B cell (primary cell): ENCODE measurements at regions not wholly inside any gene's neighbourhood (a gene's known extent, or its start where the extent isn't known, plus 50 kb on each side); places are given as distances from the start of the nearest gene placed in this dataset.

Experiments
- ATAC-seq: fragments of 200-7000 bp; cut with Tn5 transposase; one replicate; pipeline ENCODE4 v1.10.0; 2021; ENCODE audit warnings: low read depth, mild to moderate bottlenecking, moderate number of reproducible peaks, moderate library complexity
- CTCF ChIA-PET: fragments of 350-600 bp; sonication (Branson Sonifier 250); formaldehyde crosslinking; loops from one replicate; lab custom pipeline; 2021; ENCODE audit warnings: antibody characterized with exemption, inconsistent platforms; lab: Charles Lee
- POLR2A ChIA-PET: fragments of 350-600 bp; sonication (Branson Sonifier 250); formaldehyde crosslinking; loops from one replicate; lab custom pipeline; 2021; ENCODE audit warnings: antibody characterized with exemption; lab: Charles Lee
- DNase-seq: peaks from one replicate; pipeline ENCODE4 v3.0.0; 2013
- H2AFZ ChIP-seq: 2 replicates; pipeline ENCODE4 v1.6.1; 2012; ENCODE audit warnings: mild to moderate bottlenecking, low read depth, low read length; ENCODE audit not compliant: insufficient read depth, poor library complexity, severe bottlenecking
- H3K27ac ChIP-seq, 2 donors: 1 replicate in 1 of 2; 2 replicates in 1 of 2; pipeline ENCODE4 v1.5.1; 2012 to 2013; ENCODE audit warnings: low read length in 2 of 2, mild to moderate bottlenecking in 2 of 2, moderate library complexity in 1 of 2
- H3K27me3 ChIP-seq, 4 experiments: fragments of 200-600 bp in 1 of 4; sonication (generic) in 1 of 4; replicated peaks in 1 of 4; 1 replicate in 2 of 4; 2 replicates in 2 of 4; pipeline versions ENCODE4 v1.6.1 to v1.7.0; 2013 to 2016; ENCODE audit warnings: low read length in 3 of 4, mild to moderate bottlenecking in 2 of 4, mixed read lengths in 1 of 4, moderate library complexity in 1 of 4; ENCODE audit not compliant: insufficient read depth in 4 of 4, control insufficient read depth in 3 of 4; ENCODE audit errors: control extremely low read depth in 1 of 4
- H3K36me3 ChIP-seq, 2 experiments: replicated peaks in 1 of 2; 1 replicate in 1 of 2; 2 replicates in 1 of 2; pipeline versions ENCODE4 v1.6.1 to v1.7.1; 2013; ENCODE audit warnings: low read length in 1 of 2; ENCODE audit not compliant: insufficient read depth in 2 of 2, control insufficient read depth in 1 of 2; ENCODE audit errors: control extremely low read depth in 1 of 2, extremely low read depth in 1 of 2
- H3K4me1 ChIP-seq, 2 donors: fragments of 200-600 bp in 1 of 2; sonication (generic) in 1 of 2; 1 replicate in 1 of 2; 2 replicates in 1 of 2; pipeline versions ENCODE4 v1.5.1 to v1.6.1; 2013 to 2017; ENCODE audit warnings: low read length in 2 of 2; ENCODE audit not compliant: control insufficient read depth in 2 of 2, insufficient read depth in 2 of 2
- H3K4me2 ChIP-seq: replicated peaks from 2 replicates; pipeline ENCODE3; 2012; ENCODE audit warnings: mild to moderate bottlenecking, low read depth, low read length; ENCODE audit not compliant: poor library complexity, severe bottlenecking
- H3K4me3 ChIP-seq, 5 experiments: fragments of 200-600 bp in 1 of 5; sonication (generic) in 1 of 5; 1 replicate in 3 of 5; 2 replicates in 2 of 5; pipeline versions ENCODE4 v1.5.1 to v1.7.0; 2011 to 2016; ENCODE audit warnings: low read length in 4 of 5, mild to moderate bottlenecking in 4 of 5, low read depth in 2 of 5, control low read depth in 1 of 5, moderate library complexity in 1 of 5; ENCODE audit not compliant: insufficient read depth in 1 of 5; ENCODE audit errors: control extremely low read depth in 1 of 5, extremely low read depth in 1 of 5
- H3K79me2 ChIP-seq: fragments of 200-600 bp; sonication (generic); one replicate; pipeline ENCODE4 v1.6.0; 2016; ENCODE audit warnings: low read length; ENCODE audit not compliant: control insufficient read depth, insufficient read depth
- H3K9ac ChIP-seq: fragments of 200-600 bp; sonication (generic); 2 replicates; pipeline ENCODE4 v1.6.1; 2017; ENCODE audit warnings: mild to moderate bottlenecking, low read length, moderate library complexity
- H3K9me3 ChIP-seq, 3 donors: one replicate each; pipeline versions ENCODE4 v1.6.1 to v1.7.1; 2013; ENCODE audit warnings: low read length in 2 of 3; ENCODE audit not compliant: control insufficient read depth in 2 of 3, insufficient read depth in 1 of 3; ENCODE audit errors: control extremely low read depth in 1 of 3
- H4K20me1 ChIP-seq: 2 replicates; pipeline ENCODE4 v1.6.0; 2012; ENCODE audit warnings: mild to moderate bottlenecking, low read length; ENCODE audit not compliant: insufficient read depth, control insufficient read depth, poor library complexity, severe bottlenecking
- H3K27ac Mint-ChIP-seq: one replicate; pipeline ENCODE4 v1.8.0; 2021; ENCODE audit warnings: mixed read lengths
- H3K27me3 Mint-ChIP-seq: one replicate; pipeline ENCODE4 v1.8.0; 2021; ENCODE audit warnings: mixed read lengths
- H3K4me1 Mint-ChIP-seq: one replicate; pipeline ENCODE4 v1.8.0; 2021; ENCODE audit warnings: mixed read lengths
- H3K4me3 Mint-ChIP-seq: one replicate; pipeline ENCODE4 v1.8.0; 2021; ENCODE audit warnings: mixed read lengths
- H3K9me3 Mint-ChIP-seq: one replicate; pipeline ENCODE4 v1.8.0; 2022; ENCODE audit warnings: mixed read lengths; ENCODE audit not compliant: insufficient read depth
- EZH2 ChIP-seq: IDR thresholded peaks from 2 replicates; pipeline ENCODE4 v1.6.1; 2012; ENCODE audit warnings: borderline replicate concordance, low read depth, mild to moderate bottlenecking, moderate library complexity, low read length; ENCODE audit not compliant: insufficient read depth, poor library complexity, severe bottlenecking
- WGBS: methylation state at CpG from one replicate; pipeline ENCODE4 v1.1.5; 2013; ENCODE audit warnings: missing lambda C conversion rate; ENCODE audit not compliant: insufficient coverage; 5-methylcytosine and 5-hydroxymethylcytosine counted together
- intact Hi-C: fragments of 100-400 bp; cut with micrococcal nuclease; formaldehyde crosslinking; loops from one replicate; pipeline ENCODE4 v1.10.0; 2022
- TF ChIP-seq, protein P1 (sequence below): fragments of 200-600 bp; IDR thresholded peaks from one replicate; pipeline ENCODE4 v1.8.0; 2022; ENCODE audit warnings: antibody characterized with exemption, mild to moderate bottlenecking

DNA sequence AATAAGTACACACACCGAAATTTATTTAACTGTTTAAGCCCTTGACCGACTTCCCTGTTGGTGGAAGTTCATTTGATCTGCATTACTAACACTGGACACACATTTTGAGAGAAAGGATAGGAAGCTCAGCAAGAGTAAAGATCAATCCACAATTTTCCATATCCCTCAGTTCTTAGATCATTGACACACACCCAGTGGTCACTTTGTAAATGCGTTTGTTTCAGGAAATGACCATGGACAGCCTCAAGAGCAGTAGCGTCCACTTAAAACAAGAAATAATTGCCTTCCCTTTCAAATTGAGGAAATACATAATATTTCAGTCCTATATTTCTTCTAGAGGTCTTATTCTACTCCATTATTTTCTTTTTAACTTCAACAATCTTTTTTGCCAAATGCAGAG is 511.5 kb upstream of the PTBP2 start:
- Histone ChIP-seq H3K4me2 (no peak overlapping the region), H4K20me1 (no peaks in the 10 kb centered on the region), H3K79me2 (no peaks in the 10 kb centered on the region), H2AFZ (no peak overlapping the region), H3K9ac (no peak overlapping the region), H3K27me3 (no peaks in the 10 kb centered on the region), H3K36me3 (no peaks in the 10 kb centered on the region), H3K9me3 (no peaks in the 10 kb centered on the region), H3K27ac (no peak overlapping the region), H3K4me1 (no peaks in the 10 kb centered on the region), H3K4me3 (no peak overlapping the region)
- H3K27me3 Mint-ChIP-seq: no peaks in the 10 kb centered on the region
- DNase-seq (no peak), ATAC-seq (no peak)
- peaks cover 3% of the 10 kb centered on the region for H3K9me3 Mint-ChIP-seq
- intact Hi-C loops: no loop called here
- H3K4me3 Mint-ChIP-seq: no peak overlapping the region
- ChIA-PET POLR2A (no interaction called here), CTCF (no interaction called here)
- TF ChIP-seq, protein P1, sequence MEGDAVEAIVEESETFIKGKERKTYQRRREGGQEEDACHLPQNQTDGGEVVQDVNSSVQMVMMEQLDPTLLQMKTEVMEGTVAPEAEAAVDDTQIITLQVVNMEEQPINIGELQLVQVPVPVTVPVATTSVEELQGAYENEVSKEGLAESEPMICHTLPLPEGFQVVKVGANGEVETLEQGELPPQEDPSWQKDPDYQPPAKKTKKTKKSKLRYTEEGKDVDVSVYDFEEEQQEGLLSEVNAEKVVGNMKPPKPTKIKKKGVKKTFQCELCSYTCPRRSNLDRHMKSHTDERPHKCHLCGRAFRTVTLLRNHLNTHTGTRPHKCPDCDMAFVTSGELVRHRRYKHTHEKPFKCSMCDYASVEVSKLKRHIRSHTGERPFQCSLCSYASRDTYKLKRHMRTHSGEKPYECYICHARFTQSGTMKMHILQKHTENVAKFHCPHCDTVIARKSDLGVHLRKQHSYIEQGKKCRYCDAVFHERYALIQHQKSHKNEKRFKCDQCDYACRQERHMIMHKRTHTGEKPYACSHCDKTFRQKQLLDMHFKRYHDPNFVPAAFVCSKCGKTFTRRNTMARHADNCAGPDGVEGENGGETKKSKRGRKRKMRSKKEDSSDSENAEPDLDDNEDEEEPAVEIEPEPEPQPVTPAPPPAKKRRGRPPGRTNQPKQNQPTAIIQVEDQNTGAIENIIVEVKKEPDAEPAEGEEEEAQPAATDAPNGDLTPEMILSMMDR: no peak
- no peak for TF ChIP-seq EZH2
- no peaks in the 10 kb centered on the region for H3K4me1 Mint-ChIP-seq
- H3K27ac Mint-ChIP-seq: no peak overlapping the region
- no CpG with 5 or more reads among the region's 4 CpGs for WGBS

DNA sequence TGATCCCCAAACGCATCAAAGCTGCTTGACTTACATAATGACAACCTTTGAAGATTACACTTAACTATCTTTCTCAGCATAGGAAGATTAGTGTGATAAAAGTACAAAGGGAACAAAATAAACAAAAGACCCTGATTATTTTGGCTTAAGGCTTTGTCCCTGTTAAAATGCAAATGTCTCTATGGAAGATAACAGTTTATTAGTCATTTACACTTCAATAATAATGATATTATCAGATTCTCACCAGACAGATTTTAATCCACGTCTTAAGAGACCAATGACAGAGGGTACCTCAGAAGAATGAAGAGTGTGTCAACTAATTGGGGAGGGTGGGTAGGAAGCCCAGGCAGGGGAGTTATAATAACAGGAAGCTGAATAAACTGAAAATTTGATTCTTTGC is 510.4 kb upstream of the PTBP2 start:
- no peaks in the 10 kb centered on the region for H3K4me1 ChIP-seq
- ATAC-seq: no peak
- peaks cover 0 to 2% (median 0%) of the 10 kb centered on the region in 3 donors for H3K9me3 ChIP-seq
- no peak overlapping the region for H3K4me3 ChIP-seq
- H3K4me3 Mint-ChIP-seq: no peak overlapping the region
- H3K36me3 ChIP-seq: no peaks in the 10 kb centered on the region
- H3K79me2 ChIP-seq: no peaks in the 10 kb centered on the region
- POLR2A ChIA-PET: no interaction called here
- CTCF ChIA-PET: no interaction called here
- no peak overlapping the region for H3K27ac Mint-ChIP-seq
- no peak for TF ChIP-seq EZH2
- TF ChIP-seq, protein P1: no peak
- no peak overlapping the region for H3K27ac ChIP-seq
- H3K9me3 Mint-ChIP-seq: peaks cover under 1% of the 10 kb centered on the region
- no peak overlapping the region for H3K9ac ChIP-seq
- no CpG with 5 or more reads among the region's 2 CpGs for WGBS
- intact Hi-C loops: no loop called here
- no peaks in the 10 kb centered on the region for H4K20me1 ChIP-seq
- H3K27me3 Mint-ChIP-seq: no peaks in the 10 kb centered on the region
- no peaks in the 10 kb centered on the region for H3K27me3 ChIP-seq
- DNase-seq: no peak
- no peak overlapping the region for H2AFZ ChIP-seq
- no peaks in the 10 kb centered on the region for H3K4me1 Mint-ChIP-seq
- no peak overlapping the region for H3K4me2 ChIP-seq
